ENCODE measurements at regions not wholly inside any gene's neighbourhood (a gene's known extent, or its start where the extent isn't known, plus 50 kb on each side); places are given as distances from the start of the nearest gene placed in this dataset.

GRCh38 chr22:48393885-48394284, 1433.8 kb downstream of the BRD1 start:
- H3K4me2 ChIP-seq (ENCODE audit: low read depth, low read length), result no peak overlapping the region
- no peaks in the 10 kb centered on the region for H3F3A ChIP-seq (ENCODE audit: insufficient read depth, low read length)
- no peak overlapping the region for H3K4me3 ChIP-seq (ENCODE audit: low read length)
- H3K9me2 ChIP-seq (replicated peaks; ENCODE audit: insufficient read depth, low read length), result no peaks in the 10 kb centered on the region
- H3K27me3 ChIP-seq (replicated peaks; ENCODE audit: insufficient read depth, low read length), result 0 out of 2 replicates have a peak, but pooled peaks cover 3% of the 10 kb centered on the region
- no peak overlapping the region for H3K9ac ChIP-seq (ENCODE audit: low read length)
- H4K20me1 ChIP-seq (ENCODE audit: insufficient read depth, low read length), result no peaks in the 10 kb centered on the region
- no peak overlapping the region for H2AFZ ChIP-seq (ENCODE audit: low read length)
- no peak overlapping the region for H3K27ac ChIP-seq (ENCODE audit: low read length)
- H3K9me3 ChIP-seq (replicated peaks; ENCODE audit: insufficient read depth, low read length), result no peaks in the 10 kb centered on the region
- H3K4me1 ChIP-seq (ENCODE audit: low read length), result no peaks in the 10 kb centered on the region
- H3K36me3 ChIP-seq (replicated peaks; ENCODE audit: insufficient read depth, low read length), result no peaks in the 10 kb centered on the region
- TF ChIP-seq EZH2phosphoT487 (IDR thresholded peaks at IDR 0.05; ENCODE audit: low read length) (no peak), EZH2 (optimal IDR thresholded peaks at IDR 0.05; ENCODE audit: low read depth, low read length) (no peak)
- TF ChIP-seq, protein P1, sequence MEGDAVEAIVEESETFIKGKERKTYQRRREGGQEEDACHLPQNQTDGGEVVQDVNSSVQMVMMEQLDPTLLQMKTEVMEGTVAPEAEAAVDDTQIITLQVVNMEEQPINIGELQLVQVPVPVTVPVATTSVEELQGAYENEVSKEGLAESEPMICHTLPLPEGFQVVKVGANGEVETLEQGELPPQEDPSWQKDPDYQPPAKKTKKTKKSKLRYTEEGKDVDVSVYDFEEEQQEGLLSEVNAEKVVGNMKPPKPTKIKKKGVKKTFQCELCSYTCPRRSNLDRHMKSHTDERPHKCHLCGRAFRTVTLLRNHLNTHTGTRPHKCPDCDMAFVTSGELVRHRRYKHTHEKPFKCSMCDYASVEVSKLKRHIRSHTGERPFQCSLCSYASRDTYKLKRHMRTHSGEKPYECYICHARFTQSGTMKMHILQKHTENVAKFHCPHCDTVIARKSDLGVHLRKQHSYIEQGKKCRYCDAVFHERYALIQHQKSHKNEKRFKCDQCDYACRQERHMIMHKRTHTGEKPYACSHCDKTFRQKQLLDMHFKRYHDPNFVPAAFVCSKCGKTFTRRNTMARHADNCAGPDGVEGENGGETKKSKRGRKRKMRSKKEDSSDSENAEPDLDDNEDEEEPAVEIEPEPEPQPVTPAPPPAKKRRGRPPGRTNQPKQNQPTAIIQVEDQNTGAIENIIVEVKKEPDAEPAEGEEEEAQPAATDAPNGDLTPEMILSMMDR (IDR thresholded peaks at IDR 0.05; ENCODE audit: low read length), result no peak
- H3K79me2 ChIP-seq (ENCODE audit: low read length), result no peaks in the 10 kb centered on the region
- no peak for DNase-seq

DNA sequence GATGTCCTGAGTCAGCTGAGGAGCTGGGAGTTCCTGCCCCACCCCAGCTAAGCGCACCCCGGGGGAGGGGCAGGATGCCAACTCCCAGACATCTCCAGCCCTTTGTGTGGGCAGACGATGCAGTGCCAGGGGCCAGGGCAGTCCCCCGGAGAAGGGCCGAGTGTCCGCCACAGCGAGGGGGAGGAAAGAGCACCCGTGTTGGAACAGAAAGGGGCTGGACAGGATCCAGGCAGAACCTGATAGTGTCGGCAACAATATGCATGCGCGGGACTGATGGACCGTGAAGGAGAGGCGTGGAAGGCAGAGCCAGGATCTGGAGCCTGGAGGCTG, 1434.7 kb downstream of the BRD1 start:
- DNase-seq, result no peak
- H3K4me1 ChIP-seq (ENCODE audit: low read length), result no peaks in the 10 kb centered on the region

DNA sequence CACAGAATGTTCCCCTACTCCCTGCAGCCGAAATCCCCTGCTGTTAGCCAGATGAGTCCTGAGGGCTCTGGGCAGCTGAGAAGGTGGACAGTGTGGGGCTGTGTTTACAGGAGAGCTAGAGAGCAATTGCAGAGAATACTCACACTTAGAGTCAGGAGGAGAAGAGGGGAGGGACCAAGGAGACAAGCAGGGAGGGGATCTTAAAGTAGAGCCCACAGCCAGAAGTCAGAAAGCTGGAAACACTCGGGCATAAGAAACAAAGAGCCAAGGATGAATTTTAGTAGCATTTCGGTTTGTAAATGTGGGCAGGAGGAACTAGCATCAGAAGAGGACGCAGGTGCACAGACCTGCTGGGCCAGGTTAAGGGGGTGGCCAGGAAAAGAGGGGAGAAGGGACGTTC, 1435.9 kb downstream of the BRD1 start:
- Histone ChIP-seq H3K4me3 (ENCODE audit: low read length) (no peak overlapping the region), H3K9me2 (replicated peaks; ENCODE audit: insufficient read depth, low read length) (no peaks in the 10 kb centered on the region), H3K27ac (ENCODE audit: low read length) (no peak overlapping the region), H3K79me2 (ENCODE audit: low read length) (no peaks in the 10 kb centered on the region), H3F3A (ENCODE audit: insufficient read depth, low read length) (no peaks in the 10 kb centered on the region), H3K9me3 (replicated peaks; ENCODE audit: insufficient read depth, low read length) (no peaks in the 10 kb centered on the region), H3K9ac (ENCODE audit: low read length) (no peak overlapping the region), H3K36me3 (replicated peaks; ENCODE audit: insufficient read depth, low read length) (no peaks in the 10 kb centered on the region), H4K20me1 (ENCODE audit: insufficient read depth, low read length) (no peaks in the 10 kb centered on the region), H2AFZ (ENCODE audit: low read length) (no peak overlapping the region), H3K4me2 (ENCODE audit: low read depth, low read length) (no peak overlapping the region), H3K27me3 (replicated peaks; ENCODE audit: insufficient read depth, low read length) (0 out of 2 replicates have a peak, but pooled peaks cover 3% of the 10 kb centered on the region), H3K4me1 (ENCODE audit: low read length) (no peaks in the 10 kb centered on the region)
- no peak for DNase-seq
- TF ChIP-seq EZH2 (optimal IDR thresholded peaks at IDR 0.05; ENCODE audit: low read depth, low read length) (no peak), EZH2phosphoT487 (IDR thresholded peaks at IDR 0.05; ENCODE audit: low read length) (no peak)
- TF ChIP-seq, protein P1 (IDR thresholded peaks at IDR 0.05; ENCODE audit: low read length), result no peak

More for the DNA sequence above, 1434.7 kb downstream of the BRD1 start:
- no peaks in the 10 kb centered on the region for H3K79me2 ChIP-seq (ENCODE audit: low read length)
- no peak overlapping the region for H2AFZ ChIP-seq (ENCODE audit: low read length)
- H3K9me3 ChIP-seq (replicated peaks; ENCODE audit: insufficient read depth, low read length), result no peaks in the 10 kb centered on the region
- H4K20me1 ChIP-seq (ENCODE audit: insufficient read depth, low read length), result no peaks in the 10 kb centered on the region
- no peaks in the 10 kb centered on the region for H3K36me3 ChIP-seq (replicated peaks; ENCODE audit: insufficient read depth, low read length)
- no peak overlapping the region for H3K27ac ChIP-seq (ENCODE audit: low read length)
- 0 out of 2 replicates have a peak, but pooled peaks cover 3% of the 10 kb centered on the region for H3K27me3 ChIP-seq (replicated peaks; ENCODE audit: insufficient read depth, low read length)
- no peak overlapping the region for H3K4me3 ChIP-seq (ENCODE audit: low read length)
- H3K9me2 ChIP-seq (replicated peaks; ENCODE audit: insufficient read depth, low read length), result no peaks in the 10 kb centered on the region
- H3F3A ChIP-seq (ENCODE audit: insufficient read depth, low read length), result no peaks in the 10 kb centered on the region
- no peak overlapping the region for H3K9ac ChIP-seq (ENCODE audit: low read length)
- H3K4me2 ChIP-seq (ENCODE audit: low read depth, low read length), result no peak overlapping the region
- TF ChIP-seq EZH2phosphoT487 (IDR thresholded peaks at IDR 0.05; ENCODE audit: low read length) (no peak), EZH2 (optimal IDR thresholded peaks at IDR 0.05; ENCODE audit: low read depth, low read length) (no peak)
- TF ChIP-seq, protein P1 (IDR thresholded peaks at IDR 0.05; ENCODE audit: low read length), result no peak

Measured in MM.1S (cell line).